ENCODE measurements at regions not wholly inside any gene's neighbourhood (a gene's known extent, or its start where the extent isn't known, plus 50 kb on each side); places are given as distances from the start of the nearest gene placed in this dataset.

- no peak overlapping the region for H3K4me3 ChIP-seq (ENCODE audit: low read depth, low read length)
- DNase-seq = no peak
- TF ChIP-seq, protein P1, sequence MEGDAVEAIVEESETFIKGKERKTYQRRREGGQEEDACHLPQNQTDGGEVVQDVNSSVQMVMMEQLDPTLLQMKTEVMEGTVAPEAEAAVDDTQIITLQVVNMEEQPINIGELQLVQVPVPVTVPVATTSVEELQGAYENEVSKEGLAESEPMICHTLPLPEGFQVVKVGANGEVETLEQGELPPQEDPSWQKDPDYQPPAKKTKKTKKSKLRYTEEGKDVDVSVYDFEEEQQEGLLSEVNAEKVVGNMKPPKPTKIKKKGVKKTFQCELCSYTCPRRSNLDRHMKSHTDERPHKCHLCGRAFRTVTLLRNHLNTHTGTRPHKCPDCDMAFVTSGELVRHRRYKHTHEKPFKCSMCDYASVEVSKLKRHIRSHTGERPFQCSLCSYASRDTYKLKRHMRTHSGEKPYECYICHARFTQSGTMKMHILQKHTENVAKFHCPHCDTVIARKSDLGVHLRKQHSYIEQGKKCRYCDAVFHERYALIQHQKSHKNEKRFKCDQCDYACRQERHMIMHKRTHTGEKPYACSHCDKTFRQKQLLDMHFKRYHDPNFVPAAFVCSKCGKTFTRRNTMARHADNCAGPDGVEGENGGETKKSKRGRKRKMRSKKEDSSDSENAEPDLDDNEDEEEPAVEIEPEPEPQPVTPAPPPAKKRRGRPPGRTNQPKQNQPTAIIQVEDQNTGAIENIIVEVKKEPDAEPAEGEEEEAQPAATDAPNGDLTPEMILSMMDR (IDR thresholded peaks at IDR 0.05; ENCODE audit: low read depth, low read length) = no peak
These were observed 235.7 kb downstream of the PLK2 start for GRCh38 chr5:58224221-58224620.

GRCh38 chr5:58215364-58215763 is 244.5 kb downstream of the PLK2 start:
- TF ChIP-seq, protein P1 (IDR thresholded peaks at IDR 0.05; ENCODE audit: low read depth, low read length) = no peak
- no peaks in the 10 kb centered on the region for H3K27me3 ChIP-seq

More at GRCh38 chr5:58224221-58224620, 235.7 kb downstream of the PLK2 start:
- H3K4me1 ChIP-seq = no peaks in the 10 kb centered on the region
- H3K9me3 ChIP-seq = no peaks in the 10 kb centered on the region; the same call in 1 of the 2 replicates
- H3K27me3 ChIP-seq = no peaks in the 10 kb centered on the region
- H3K36me3 ChIP-seq = no peaks in the 10 kb centered on the region

GRCh38 chr5:58211441-58211840 is 248.4 kb downstream of the PLK2 start:
- no peaks in the 10 kb centered on the region for H3K36me3 ChIP-seq
- TF ChIP-seq, protein P1 (IDR thresholded peaks at IDR 0.05; ENCODE audit: low read depth, low read length) = no peak
- no peaks in the 10 kb centered on the region for H3K27me3 ChIP-seq
- H3K4me3 ChIP-seq (ENCODE audit: low read depth, low read length) = no peak overlapping the region
- DNase-seq = no peak
- H3K4me1 ChIP-seq = no peaks in the 10 kb centered on the region
- H3K9me3 ChIP-seq = no peaks in the 10 kb centered on the region

More at GRCh38 chr5:58215364-58215763, 244.5 kb downstream of the PLK2 start:
- DNase-seq = no peak
- H3K9me3 ChIP-seq = no peaks in the 10 kb centered on the region
- no peaks in the 10 kb centered on the region for H3K36me3 ChIP-seq
- H3K4me3 ChIP-seq (ENCODE audit: low read depth, low read length) = no peak overlapping the region
- no peaks in the 10 kb centered on the region for H3K4me1 ChIP-seq

DNA sequence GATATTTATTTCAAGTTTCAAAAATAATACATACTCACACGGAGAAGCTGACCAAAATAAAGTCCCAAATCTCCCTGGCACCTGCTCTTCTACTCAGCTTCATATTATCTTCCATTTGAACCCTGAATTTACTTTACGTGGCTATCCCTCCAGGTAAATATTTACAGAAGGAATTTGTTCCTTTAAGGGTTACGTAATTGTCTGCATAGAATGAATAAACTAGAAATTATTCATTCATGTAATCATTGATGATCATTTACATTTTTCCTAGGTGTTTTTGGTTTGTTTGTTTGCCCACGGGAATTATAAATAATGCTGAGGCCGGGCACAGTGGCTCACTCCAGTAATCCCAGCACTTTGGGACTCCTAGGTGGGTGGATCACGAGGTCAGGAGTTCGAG is 251.2 kb downstream of the PLK2 start:
- Histone ChIP-seq H3K27me3 (no peaks in the 10 kb centered on the region), H3K4me3 (ENCODE audit: low read depth, low read length) (no peak overlapping the region), H3K9me3 (no peaks in the 10 kb centered on the region), H3K4me1 (no peaks in the 10 kb centered on the region), H3K36me3 (no peaks in the 10 kb centered on the region)
- DNase-seq = no peak
- TF ChIP-seq, protein P1 (IDR thresholded peaks at IDR 0.05; ENCODE audit: low read depth, low read length) = no peak

DNA sequence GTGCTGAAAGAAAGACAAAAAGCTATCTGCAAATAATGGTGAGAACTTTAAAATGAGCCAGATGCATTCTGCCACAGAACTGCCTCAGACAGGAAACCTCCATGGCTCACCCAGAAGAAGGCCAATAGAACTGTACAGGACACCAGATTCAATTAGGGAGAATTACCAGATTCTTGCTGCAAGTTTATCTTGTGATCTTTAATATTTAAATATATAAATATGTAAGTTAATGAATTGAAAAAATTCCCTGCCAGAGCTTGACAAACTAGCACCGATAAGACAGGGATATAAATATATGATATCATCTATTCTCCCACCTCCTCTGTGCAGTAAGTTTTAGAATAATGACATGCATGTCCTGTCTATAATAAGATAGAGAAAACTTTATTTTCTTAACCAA is 252.8 kb downstream of the PLK2 start:
- Histone ChIP-seq H3K36me3 (no peaks in the 10 kb centered on the region), H3K9me3 (no peaks in the 10 kb centered on the region), H3K27me3 (no peaks in the 10 kb centered on the region), H3K4me3 (ENCODE audit: low read depth, low read length) (no peak overlapping the region), H3K4me1 (no peaks in the 10 kb centered on the region)
- TF ChIP-seq, protein P1 (IDR thresholded peaks at IDR 0.05; ENCODE audit: low read depth, low read length) = no peak
- DNase-seq = no peak

GRCh38 chr5:58204966-58205365 is 254.9 kb downstream of the PLK2 start:
- TF ChIP-seq, protein P1 (IDR thresholded peaks at IDR 0.05; ENCODE audit: low read depth, low read length) = no peak
- no peak overlapping the region for H3K4me3 ChIP-seq (ENCODE audit: low read depth, low read length)
- H3K27me3 ChIP-seq = no peaks in the 10 kb centered on the region
- H3K9me3 ChIP-seq = no peaks in the 10 kb centered on the region
- no peaks in the 10 kb centered on the region for H3K36me3 ChIP-seq
- H3K4me1 ChIP-seq = no peaks in the 10 kb centered on the region
- no peak for DNase-seq
